ENCODE measurements at regions not wholly inside any gene's neighbourhood (a gene's known extent, or its start where the extent isn't known, plus 50 kb on each side); places are given as distances from the start of the nearest gene placed in this dataset.

GRCh38 chr2:116645155-116645554 is 1169.3 kb upstream of the DDX18 start:
- Histone ChIP-seq H3K27me3 (ENCODE audit: low read depth) (no peaks in the 10 kb centered on the region), H3K4me1 (no peaks in the 10 kb centered on the region), H3K36me3 (no peaks in the 10 kb centered on the region), H3K9me3 (replicated peaks) (peaks cover 39% of the 10 kb centered on the region), H3K4me3 (no peak overlapping the region), H3K27ac (replicated peaks) (no peak overlapping the region)
- TF ChIP-seq CTCF (IDR thresholded peaks at IDR 0.05; ENCODE audit: borderline replicate concordance) = no peak
- intact Hi-C loops (cut with micrococcal nuclease) = no loop called here
- DNase-seq = no peak

GRCh38 chr2:116668691-116669090 is 1145.8 kb upstream of the DDX18 start:
- Histone ChIP-seq H3K36me3 (no peaks in the 10 kb centered on the region), H3K27me3 (ENCODE audit: low read depth) (no peaks in the 10 kb centered on the region), H3K4me1 (no peaks in the 10 kb centered on the region), H3K27ac (replicated peaks) (no peak overlapping the region), H3K9me3 (replicated peaks) (peaks cover 6% of the 10 kb centered on the region), H3K4me3 (no peak overlapping the region)
- no peak for DNase-seq
- TF ChIP-seq CTCF (IDR thresholded peaks at IDR 0.05; ENCODE audit: borderline replicate concordance) = no peak
- intact Hi-C loops (cut with micrococcal nuclease) = no loop called here

- no peak overlapping the region for H3K27ac ChIP-seq (replicated peaks)
- H3K27me3 ChIP-seq (ENCODE audit: low read depth) = no peaks in the 10 kb centered on the region
- H3K4me3 ChIP-seq = no peak overlapping the region
- TF ChIP-seq CTCF (IDR thresholded peaks at IDR 0.05; ENCODE audit: borderline replicate concordance) = no peak
- intact Hi-C loops (cut with micrococcal nuclease) = no loop called here
- H3K36me3 ChIP-seq = no peaks in the 10 kb centered on the region
- H3K9me3 ChIP-seq (replicated peaks) = no peaks in the 10 kb centered on the region
- DNase-seq = no peak
- no peaks in the 10 kb centered on the region for H3K4me1 ChIP-seq
Observed at GRCh38 chr2:116669782-116670181, 1144.7 kb upstream of the DDX18 start.

GRCh38 chr2:116674188-116674587 is 1140.3 kb upstream of the DDX18 start:
- Histone ChIP-seq H3K4me1 (no peaks in the 10 kb centered on the region), H3K27ac (replicated peaks) (no peak overlapping the region), H3K36me3 (no peaks in the 10 kb centered on the region), H3K27me3 (ENCODE audit: low read depth) (no peaks in the 10 kb centered on the region), H3K4me3 (no peak overlapping the region), H3K9me3 (replicated peaks) (no peaks in the 10 kb centered on the region)
- no peak for DNase-seq
- intact Hi-C loops (cut with micrococcal nuclease) = no loop called here
- no peak for TF ChIP-seq CTCF (IDR thresholded peaks at IDR 0.05; ENCODE audit: borderline replicate concordance)

- TF ChIP-seq CTCF (IDR thresholded peaks at IDR 0.05; ENCODE audit: borderline replicate concordance) = no peak
- Histone ChIP-seq H3K4me3 (no peak overlapping the region), H3K9me3 (replicated peaks) (no peaks in the 10 kb centered on the region), H3K27me3 (ENCODE audit: low read depth) (no peaks in the 10 kb centered on the region), H3K4me1 (no peaks in the 10 kb centered on the region), H3K27ac (replicated peaks) (no peak overlapping the region), H3K36me3 (no peaks in the 10 kb centered on the region)
- intact Hi-C loops (cut with micrococcal nuclease) = no loop called here
- DNase-seq = no peak
Observed at GRCh38 chr2:116676776-116677175, 1137.7 kb upstream of the DDX18 start.

Measured in left ventricle myocardium inferior (tissue), 1 donor.